ENCODE measurements at regions not wholly inside any gene's neighbourhood (a gene's known extent, or its start where the extent isn't known, plus 50 kb on each side); places are given as distances from the start of the nearest gene placed in this dataset.

GRCh38 chr15:95125803-95126202, 894.4 kb downstream of the MCTP2 start:
- TF ChIP-seq ZNF263 (CRISPR knock-in tag; IDR thresholded peaks at IDR 0.05) (no peak), ZNF547 (CRISPR knock-in tag; IDR thresholded peaks at IDR 0.05) (no peak), ETS1 (CRISPR knock-in tag; IDR thresholded peaks at IDR 0.05) (no peak), ZMYM4 (CRISPR knock-in tag; IDR thresholded peaks at IDR 0.05) (no peak), ZBTB42 (CRISPR knock-in tag; IDR thresholded peaks at IDR 0.05) (no peak), ZBTB21 (CRISPR knock-in tag; IDR thresholded peaks at IDR 0.05) (no peak), MED1 (CRISPR knock-in tag; IDR thresholded peaks at IDR 0.05) (no peak), CEBPB (IDR thresholded peaks at IDR 0.05; ENCODE audit: borderline replicate concordance, low read depth, low read length) (no peak), SAFB2 (CRISPR knock-in tag; IDR thresholded peaks at IDR 0.05; ENCODE audit: borderline replicate concordance, low read depth) (no peak)
- TF ChIP-seq, protein P1, sequence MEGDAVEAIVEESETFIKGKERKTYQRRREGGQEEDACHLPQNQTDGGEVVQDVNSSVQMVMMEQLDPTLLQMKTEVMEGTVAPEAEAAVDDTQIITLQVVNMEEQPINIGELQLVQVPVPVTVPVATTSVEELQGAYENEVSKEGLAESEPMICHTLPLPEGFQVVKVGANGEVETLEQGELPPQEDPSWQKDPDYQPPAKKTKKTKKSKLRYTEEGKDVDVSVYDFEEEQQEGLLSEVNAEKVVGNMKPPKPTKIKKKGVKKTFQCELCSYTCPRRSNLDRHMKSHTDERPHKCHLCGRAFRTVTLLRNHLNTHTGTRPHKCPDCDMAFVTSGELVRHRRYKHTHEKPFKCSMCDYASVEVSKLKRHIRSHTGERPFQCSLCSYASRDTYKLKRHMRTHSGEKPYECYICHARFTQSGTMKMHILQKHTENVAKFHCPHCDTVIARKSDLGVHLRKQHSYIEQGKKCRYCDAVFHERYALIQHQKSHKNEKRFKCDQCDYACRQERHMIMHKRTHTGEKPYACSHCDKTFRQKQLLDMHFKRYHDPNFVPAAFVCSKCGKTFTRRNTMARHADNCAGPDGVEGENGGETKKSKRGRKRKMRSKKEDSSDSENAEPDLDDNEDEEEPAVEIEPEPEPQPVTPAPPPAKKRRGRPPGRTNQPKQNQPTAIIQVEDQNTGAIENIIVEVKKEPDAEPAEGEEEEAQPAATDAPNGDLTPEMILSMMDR (CRISPR knock-in tag; IDR thresholded peaks at IDR 0.05): no peak
